Left renal pelvis (tissue), 4 donors: ENCODE measurements at regions not wholly inside any gene's neighbourhood (a gene's known extent, or its start where the extent isn't known, plus 50 kb on each side); places are given as distances from the start of the nearest gene placed in this dataset.

Source experiments
- DNase-seq, 4 donors: peaks; one replicate each; pipeline ENCODE4 v3.0.0-alpha.2; 2013; ENCODE audit warnings: low read depth in 4 of 4, low spot score in 3 of 4

DNA sequence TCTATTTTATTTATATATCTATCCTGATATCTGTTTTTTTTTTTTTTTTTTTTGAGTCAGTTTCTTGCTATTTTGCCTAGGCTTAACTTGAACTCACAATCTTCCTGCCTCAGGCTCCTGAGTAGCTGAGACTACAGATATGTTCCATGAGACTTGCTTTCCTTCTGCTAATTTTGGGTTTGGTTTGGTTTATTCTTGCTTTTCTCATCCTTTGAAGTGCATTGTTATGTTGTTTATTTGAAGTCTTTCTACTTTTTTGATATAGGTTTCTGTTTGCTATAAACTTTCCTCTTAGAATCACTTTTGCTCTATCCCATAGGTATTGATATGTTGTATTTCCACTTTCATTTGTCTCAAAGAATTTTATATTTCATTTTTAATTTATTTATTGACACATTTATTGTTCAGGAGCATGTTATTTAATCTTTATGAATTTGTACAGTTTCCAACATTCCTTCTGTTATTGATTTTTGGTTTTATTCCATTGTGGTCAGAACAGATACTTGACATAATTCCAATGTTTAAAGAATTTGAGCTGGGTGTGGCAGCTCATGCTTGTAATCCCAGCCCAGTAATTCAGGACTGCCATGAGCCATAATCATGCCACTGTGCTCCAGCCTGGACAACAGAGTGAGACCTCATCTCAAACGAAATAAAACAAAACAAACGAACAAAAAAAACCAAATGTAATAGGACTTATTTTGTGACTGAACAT lies 62.3 kb upstream of the PLSCR4 start:
- no peak for DNase-seq

GRCh38 chr3:146308682-146309081 lies 57.8 kb upstream of the PLSCR4 start:
- peak in 2 of 4 donors; percentile 8 to 33 for DNase-seq

- no peak for DNase-seq
Measured at GRCh38 chr3:146308222-146308621, 57.3 kb upstream of the PLSCR4 start.

DNA sequence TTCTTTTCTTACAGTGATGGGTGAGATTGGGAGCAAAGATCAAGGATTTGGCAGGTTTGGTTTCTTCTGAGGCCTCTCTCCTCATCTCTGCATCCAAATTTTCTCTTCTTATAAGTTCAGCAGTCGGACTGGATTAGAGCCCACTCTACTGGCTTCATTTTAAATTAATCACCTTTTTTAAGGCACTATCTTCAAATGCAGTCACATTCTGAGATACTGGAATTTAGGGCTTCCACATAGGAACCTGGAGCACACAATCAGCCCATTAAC lies 56.5 kb upstream of the PLSCR4 start:
- DNase-seq = no peak

GRCh38 chr3:146306656-146307455 lies 56.0 kb upstream of the PLSCR4 start:
- DNase-seq = no peak

GRCh38 chr3:146305808-146306423 lies 55.0 kb upstream of the PLSCR4 start:
- DNase-seq = no peak

DNA sequence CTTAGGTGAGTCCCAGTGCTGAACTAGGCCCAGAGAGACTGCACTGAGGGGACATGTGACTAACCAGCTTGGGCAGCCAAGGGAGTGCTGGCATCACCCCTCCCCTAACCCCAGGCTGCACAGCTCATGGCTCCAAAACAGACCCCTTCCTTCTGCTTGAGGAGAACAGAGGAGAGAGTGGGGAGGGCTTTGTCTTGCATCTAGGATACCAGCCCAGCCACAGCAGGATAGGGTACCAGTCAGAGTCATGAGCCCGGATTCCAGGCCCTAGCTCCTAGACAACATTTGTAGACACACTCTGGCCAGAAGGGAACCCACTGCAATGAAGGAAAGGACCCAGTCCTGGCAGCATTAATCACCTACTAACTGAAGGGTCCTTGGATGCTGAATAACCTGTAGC lies 49.9 kb upstream of the PLSCR4 start:
- no peak for DNase-seq
